H7 (cell line): ENCODE measurements at regions not wholly inside any gene's neighbourhood (a gene's known extent, or its start where the extent isn't known, plus 50 kb on each side); places are given as distances from the start of the nearest gene placed in this dataset.

ENCODE experiments used
- DNase-seq: peaks from one replicate; pipeline ENCODE4 v3.0.0; 2012
- H3K27me3 ChIP-seq: 2 replicates; pipeline ENCODE4 v1.6.0; 2011; ENCODE audit warnings: mild to moderate bottlenecking, low read length; ENCODE audit not compliant: control insufficient read depth, insufficient read depth
- H3K36me3 ChIP-seq: replicated peaks from 2 replicates; pipeline ENCODE4 v1.5.1; 2011; ENCODE audit warnings: low read length; ENCODE audit not compliant: control insufficient read depth, insufficient read depth
- H3K4me3 ChIP-seq: 2 replicates; pipeline ENCODE4 v1.5.1; 2011; ENCODE audit warnings: low read depth, mild to moderate bottlenecking, control low read depth, low read length, moderate library complexity; ENCODE audit not compliant: insufficient read depth

DNA sequence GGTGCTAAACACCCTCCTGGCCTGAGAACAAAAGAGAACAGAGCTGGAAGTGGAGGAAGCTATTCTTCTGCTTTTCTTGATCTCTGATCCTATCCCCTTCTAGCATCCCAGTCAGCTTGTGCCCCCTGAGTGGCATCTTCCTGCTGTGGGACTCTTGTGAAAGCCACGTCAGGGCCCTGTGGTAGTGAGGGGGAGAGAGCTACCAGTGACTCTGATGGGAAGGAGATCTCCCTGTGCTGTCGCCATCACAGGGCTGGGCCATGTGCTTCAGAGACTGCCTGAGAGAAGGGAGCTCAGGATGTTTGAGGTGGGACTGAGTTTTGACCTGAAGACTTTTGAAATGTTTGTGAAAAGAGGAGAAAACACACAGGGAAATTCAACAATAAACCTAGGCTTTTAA, 107.6 kb upstream of the FUT8 start:
- Histone ChIP-seq H3K36me3 (no peaks in the 10 kb centered on the region), H3K4me3 (no peak overlapping the region), H3K27me3 (no peaks in the 10 kb centered on the region)
- DNase-seq: no peak

DNA sequence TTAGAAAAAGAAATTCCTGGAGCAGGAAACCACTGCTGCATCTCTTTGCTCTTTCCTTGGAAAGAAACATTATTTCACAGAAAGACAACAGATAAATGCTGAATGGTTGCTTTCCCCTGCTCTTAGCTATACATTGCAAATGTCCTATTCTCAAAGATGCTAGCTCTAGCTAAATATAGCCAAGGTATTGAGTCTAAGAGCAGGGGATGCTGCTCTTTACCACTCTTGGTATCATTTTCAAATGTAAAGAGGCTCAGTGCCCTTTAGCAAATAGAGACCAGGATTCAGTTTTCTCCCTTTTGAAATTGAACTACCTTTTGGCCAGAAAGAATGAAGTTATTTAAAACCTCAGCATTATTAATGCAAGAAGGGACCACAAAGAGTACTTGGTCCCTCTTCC, 104.0 kb upstream of the FUT8 start:
- no peaks in the 10 kb centered on the region for H3K36me3 ChIP-seq
- no peak for DNase-seq
- no peaks in the 10 kb centered on the region for H3K27me3 ChIP-seq
- H3K4me3 ChIP-seq: no peak overlapping the region

DNA sequence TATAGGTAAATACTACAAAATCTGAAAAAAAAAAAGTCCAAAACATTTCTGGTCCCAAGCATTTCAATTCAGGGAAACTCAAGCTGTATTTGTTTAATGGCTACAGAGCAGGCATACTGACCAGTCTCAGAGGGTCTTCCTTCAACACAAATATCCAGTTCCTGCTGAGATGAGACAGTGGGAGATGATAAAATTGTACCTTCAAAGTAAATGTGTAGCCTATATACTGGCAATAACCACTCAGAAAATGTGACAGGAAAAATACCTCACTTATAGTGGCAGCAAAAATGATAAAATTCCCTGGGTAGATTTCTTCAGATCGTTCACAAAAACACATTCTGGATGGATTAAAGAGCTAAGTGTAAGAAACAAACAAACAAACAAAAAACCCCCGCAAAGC, 102.0 kb upstream of the FUT8 start:
- Histone ChIP-seq H3K36me3 (no peaks in the 10 kb centered on the region), H3K27me3 (no peaks in the 10 kb centered on the region), H3K4me3 (no peak overlapping the region)
- DNase-seq: no peak

DNA sequence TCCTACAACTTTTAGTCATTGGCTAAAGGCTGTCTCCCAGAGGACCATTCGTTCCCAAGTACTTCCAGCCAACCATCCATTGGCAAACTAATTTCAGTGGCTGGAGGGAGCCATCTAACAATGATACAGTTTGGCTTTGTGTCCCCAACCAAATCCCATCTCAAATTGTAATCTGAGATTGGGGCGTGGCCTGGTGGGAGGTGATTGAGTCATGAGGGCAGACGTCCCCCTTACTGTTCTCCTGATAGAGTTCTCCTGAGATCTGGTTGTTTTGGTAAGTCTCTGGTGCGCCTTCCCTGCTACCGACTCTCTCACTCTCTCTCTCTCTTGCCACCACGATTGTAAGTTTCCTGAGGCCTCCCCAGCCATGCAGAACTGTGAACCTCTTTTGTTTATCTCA, 99.7 kb upstream of the FUT8 start:
- Histone ChIP-seq H3K36me3 (no peaks in the 10 kb centered on the region), H3K4me3 (no peak overlapping the region), H3K27me3 (no peaks in the 10 kb centered on the region)
- DNase-seq: peak; percentile 46

DNA sequence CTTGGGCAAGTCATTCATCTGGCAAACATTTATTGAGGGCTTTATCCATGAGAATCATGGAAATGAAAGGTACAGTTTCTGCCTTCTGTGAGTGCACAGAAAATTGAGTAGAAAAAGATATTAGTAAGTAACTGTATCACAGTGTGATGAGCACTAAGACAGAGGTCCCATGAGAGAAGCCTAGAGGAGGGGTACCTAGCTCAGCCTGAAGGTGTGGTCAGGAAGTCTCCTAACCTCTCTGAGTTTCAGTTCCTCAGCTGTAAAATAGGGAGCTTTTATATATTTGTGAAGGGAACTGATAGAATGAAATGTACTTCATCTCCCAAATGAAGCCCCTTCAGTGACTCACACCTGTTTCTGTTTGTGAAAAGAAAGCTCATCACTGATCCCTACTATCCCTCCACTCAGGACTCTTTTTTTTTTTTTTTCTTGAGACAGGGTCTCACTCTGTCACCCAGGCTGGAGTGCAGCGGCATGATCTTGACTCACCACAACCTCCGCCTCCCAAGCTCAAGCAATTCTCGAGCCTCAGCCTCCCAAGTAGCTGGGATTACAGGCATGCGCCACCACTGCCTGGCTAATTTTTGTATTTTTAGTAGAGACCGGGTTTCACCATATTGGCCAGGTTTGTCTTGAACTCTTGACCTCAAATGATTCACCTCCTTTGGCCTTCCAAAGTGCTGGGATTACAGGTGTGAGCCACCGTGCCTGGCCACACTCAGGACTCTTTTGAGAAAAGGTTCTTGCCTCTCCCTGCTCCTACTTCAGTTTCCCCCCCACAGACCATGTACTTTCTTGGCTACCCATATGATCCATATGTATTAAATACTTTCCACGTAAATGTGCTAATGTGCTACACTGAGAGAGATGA, 93.7 kb upstream of the FUT8 start:
- Histone ChIP-seq H3K27me3 (no peaks in the 10 kb centered on the region), H3K36me3 (no peaks in the 10 kb centered on the region), H3K4me3 (no peak overlapping the region)
- no peak for DNase-seq

DNA sequence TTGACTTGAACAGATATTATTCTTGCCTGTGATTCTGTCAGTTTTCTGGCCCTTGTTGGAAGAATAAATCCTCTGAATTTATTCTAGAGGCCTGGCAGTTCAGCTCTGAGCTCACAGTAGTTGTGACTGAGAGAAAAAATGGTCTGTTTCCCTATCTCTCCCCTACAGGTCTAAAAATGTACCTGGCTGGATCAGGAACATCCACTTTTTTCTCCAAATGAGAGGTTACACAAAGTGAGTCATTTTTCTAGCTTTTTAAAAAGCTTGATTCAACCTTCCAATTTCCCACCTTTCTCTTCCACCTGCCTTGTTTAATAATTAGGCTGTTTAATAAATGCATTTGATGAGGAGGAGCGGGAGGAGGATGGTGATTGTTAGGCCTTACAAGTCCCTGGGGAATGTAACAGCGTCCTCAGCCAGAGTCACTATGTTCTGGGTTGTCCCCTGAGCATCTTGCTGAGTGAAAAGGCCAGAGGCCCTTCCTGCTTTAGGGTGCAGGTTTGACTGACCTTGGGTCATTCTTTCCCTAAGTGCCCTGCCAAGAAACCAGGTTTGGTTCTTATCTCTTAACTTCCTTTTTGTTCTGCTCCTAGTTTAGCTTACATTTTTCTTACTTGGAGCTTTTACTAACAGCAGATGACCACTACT, 91.7 kb upstream of the FUT8 start:
- Histone ChIP-seq H3K27me3 (no peaks in the 10 kb centered on the region), H3K36me3 (no peaks in the 10 kb centered on the region), H3K4me3 (no peak overlapping the region)
- DNase-seq: no peak

DNA sequence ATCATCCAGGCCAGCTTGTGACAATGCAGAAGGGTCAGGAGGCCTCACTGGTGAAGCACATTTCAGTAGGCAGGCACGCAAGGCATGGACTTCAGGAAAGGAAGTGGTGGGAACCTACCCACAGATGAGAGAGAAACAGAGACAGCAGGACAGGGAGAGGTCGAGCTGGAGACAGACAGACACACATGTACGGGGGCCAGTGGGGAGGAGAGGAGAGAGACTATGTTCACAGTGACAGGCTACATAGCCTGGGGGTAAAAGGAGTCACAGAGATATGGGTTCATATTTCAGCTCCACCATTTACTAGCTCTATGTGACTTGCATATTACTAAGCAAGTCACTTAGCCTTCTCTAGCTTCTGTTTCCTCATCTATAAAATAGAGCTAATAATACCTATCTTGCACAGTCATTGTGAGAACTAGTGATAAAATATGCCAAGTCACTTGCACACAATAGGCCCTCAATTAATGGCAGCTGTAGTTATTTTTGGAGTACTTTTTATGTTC, 91.1 kb upstream of the FUT8 start:
- Histone ChIP-seq H3K27me3 (no peaks in the 10 kb centered on the region), H3K4me3 (no peak overlapping the region), H3K36me3 (no peaks in the 10 kb centered on the region)
- DNase-seq: no peak

DNA sequence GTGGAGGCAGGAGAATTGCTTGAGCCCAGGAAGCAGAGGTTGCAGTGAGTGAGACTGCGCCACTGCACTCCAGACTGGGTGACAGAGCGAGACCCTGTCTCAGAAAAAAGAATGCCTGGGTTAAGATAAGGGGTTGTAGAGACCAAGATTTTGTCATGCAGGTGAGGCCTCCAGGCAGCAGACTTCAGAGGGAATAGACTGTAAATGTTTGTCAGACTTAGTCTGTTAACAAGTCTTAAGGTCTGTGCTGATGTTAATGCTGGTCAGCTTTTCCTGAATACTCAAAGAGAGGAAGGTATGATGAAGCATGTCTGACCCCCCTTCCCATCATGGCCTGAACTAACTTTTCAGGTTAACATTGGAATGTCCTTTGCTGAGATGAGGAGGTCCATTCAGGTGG, 83.0 kb upstream of the FUT8 start:
- Histone ChIP-seq H3K4me3 (no peak overlapping the region), H3K36me3 (no peaks in the 10 kb centered on the region), H3K27me3 (peaks cover 6% of the 10 kb centered on the region)
- DNase-seq: no peak

DNA sequence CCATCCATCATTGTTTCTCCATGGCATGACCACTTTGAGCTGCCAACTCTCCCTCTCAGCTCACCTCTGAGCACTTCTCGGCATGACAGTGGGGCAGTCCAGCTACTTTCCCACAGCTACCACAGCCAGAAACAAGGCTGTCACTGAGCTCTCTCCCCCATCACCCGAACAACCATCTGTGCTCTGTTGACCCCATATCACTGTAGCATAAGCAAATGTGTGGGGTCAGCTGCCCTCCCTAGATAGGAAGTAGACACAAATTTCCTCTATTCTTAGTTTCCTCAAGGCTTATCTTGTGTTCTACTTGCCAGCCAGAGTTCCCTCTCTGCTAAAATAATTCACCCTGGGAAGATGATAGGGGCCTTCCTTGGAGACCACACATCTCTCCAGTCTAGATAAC, 82.6 kb upstream of the FUT8 start:
- Histone ChIP-seq H3K27me3 (peaks cover 6% of the 10 kb centered on the region), H3K36me3 (no peaks in the 10 kb centered on the region), H3K4me3 (no peak overlapping the region)
- DNase-seq: no peak

DNA sequence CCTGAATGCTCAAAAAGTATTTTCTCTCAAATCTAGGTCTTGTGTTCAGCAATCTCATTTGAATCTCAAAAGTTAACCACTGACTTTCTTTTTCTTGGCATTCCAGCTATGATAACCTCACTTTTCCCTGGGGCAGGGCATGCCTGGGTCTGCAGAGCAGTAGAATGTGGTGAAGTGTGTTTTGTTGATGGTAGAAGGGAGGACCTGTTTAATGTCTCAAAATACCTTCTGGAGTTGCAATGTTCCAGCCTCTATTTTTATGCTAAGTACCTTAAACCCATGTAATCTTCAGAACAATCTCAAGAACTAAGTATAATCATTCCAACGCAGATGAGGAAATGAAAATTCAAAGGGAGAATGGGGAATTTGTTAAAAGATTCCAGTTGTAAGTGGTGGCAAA, 82.1 kb upstream of the FUT8 start:
- no peak overlapping the region for H3K4me3 ChIP-seq
- peaks cover 8% of the 10 kb centered on the region for H3K27me3 ChIP-seq
- no peak for DNase-seq
- no peaks in the 10 kb centered on the region for H3K36me3 ChIP-seq

DNA sequence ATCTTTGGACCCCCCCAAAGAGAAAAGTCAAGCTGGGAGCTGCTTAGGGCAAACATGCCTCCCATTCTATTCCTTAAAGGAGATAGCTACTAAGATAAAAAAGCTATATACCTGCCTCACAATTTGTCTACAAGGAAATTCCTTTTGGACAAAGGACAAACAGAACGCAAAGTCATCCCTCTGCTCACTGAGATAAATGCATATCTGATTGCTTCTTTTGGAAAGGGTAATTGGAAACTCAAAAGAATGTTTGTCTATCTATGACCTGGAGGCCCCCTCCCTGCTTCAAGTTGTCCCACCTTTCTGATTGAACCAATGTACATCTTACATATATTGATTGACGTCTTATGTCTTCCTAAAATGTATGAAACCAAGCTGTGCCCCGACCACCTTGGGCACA, 80.9 kb upstream of the FUT8 start:
- H3K4me3 ChIP-seq: no peak overlapping the region
- no peaks in the 10 kb centered on the region for H3K36me3 ChIP-seq
- no peak for DNase-seq
- H3K27me3 ChIP-seq: peaks cover 16% of the 10 kb centered on the region

DNA sequence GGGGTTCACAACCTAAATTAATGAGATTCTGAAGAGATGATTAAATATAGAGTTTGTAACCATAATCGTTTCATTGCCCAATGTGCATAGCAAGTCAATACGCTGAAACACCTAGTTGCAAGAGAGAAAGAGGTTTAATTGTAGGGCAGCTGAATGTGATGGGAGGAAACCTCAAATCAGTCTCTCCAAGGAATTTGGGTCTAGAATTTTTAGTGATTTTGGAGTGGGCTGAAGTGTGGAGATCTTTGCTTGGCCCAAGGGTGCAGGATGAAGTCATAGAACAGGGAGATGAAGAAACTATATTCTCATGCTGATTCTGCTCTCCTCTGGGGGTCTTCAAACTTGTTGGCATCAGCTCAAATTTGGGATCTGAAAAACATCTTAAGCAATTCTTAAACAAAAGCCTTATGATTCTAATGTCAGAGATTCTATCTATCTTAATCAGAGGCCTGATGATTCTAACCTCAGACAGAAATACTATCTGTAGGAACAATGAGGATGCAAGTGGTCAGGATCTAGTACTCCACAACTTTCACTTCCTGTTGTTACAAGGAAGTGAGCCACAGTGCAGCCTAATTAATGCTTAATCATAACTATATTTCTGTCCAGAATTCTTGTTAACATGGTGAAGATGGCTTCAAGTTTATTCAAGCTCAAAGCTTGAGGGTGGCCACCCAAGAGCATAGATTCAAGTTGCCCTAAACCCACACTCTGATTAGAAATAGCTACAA, 80.2 kb upstream of the FUT8 start:
- Histone ChIP-seq H3K36me3 (no peaks in the 10 kb centered on the region), H3K4me3 (no peak overlapping the region), H3K27me3 (peaks cover 21% of the 10 kb centered on the region)
- DNase-seq: no peak

DNA sequence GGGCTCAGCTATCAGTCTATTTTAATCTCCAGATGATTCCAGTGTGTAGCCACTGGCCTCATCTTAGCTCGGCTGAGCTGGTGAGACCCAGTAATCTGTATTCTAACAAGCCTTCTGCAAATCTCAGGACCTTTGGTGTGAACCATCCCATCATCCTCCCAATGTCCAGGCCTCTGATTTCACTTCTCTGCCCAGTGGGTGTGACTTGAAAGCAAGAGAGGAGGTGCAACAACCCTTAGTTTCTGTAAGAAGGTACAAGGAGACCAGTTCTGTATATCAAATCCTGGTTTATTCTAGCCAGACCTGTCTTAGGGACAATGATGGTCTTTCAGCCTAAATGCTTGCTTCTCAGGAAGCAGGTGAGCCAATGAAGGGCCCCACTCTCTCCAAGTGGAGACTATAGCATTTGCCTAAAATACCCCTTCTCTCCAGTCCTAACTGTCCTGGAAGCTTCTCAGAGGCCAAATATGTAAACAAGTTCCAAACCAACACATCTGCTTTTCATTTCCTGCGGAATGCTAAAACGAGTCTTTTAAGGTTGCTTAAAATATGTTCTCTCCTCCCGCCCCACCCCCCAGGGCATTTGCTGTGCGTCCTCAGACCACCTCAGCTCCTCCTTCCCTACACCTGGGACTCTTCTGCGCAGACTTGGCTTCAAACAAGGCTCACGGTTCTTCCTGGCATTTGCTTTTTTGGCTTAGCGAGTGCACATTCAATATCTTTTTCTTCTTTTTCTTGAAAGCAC, 78.4 kb upstream of the FUT8 start:
- Histone ChIP-seq H3K4me3 (no peak overlapping the region), H3K27me3 (peaks cover 23% of the 10 kb centered on the region), H3K36me3 (no peaks in the 10 kb centered on the region)
- DNase-seq: peak; percentile 31

DNA sequence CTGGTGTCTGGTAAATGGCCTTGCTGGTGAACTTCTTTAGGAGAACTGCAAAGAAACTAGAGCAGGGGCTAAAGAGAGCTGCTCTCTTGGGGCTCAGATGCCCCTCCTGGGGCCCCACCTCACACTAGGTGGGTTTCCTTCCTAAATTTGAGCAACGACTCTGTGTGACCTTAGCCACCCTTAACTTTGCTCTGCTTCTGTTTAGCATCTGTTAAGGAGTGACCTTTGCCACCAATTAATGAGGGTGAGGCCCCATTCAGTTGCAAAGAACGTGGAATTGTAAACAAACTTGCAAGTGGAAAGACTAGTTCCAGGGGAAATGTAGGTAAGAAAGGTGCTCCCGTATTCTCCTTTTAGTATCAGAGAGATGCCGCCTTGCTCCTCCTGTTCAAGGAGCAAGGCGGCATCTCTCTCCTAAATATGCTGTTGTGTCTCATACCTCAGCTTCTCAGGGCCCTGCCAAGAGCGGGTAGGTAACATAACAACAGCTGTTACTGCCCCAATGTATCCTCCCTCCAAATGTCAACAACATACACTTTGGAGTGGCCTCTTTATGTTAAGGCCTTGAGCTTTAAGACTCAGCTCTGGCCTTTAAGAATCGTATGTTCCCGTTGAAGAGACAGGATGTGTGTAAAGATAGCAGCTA, 77.6 kb upstream of the FUT8 start:
- DNase-seq: peak; percentile 53
- H3K36me3 ChIP-seq: no peaks in the 10 kb centered on the region
- peaks cover 23% of the 10 kb centered on the region for H3K27me3 ChIP-seq
- H3K4me3 ChIP-seq: no peak overlapping the region
